Gastrocnemius medialis (tissue), 4 donors: ENCODE measurements at regions not wholly inside any gene's neighbourhood (a gene's known extent, or its start where the extent isn't known, plus 50 kb on each side); places are given as distances from the start of the nearest gene placed in this dataset.
"Not testable (repeated sequence)": the region's sequence is repeated elsewhere in the genome, so short reads cannot be mapped to it uniquely, and the experiment has no call there.

Experiments
- ATAC-seq, 2 donors: fragments of 150-250 bp; one replicate each; pipeline ENCODE4 v1.9.1; 2016
- DNase-seq, 2 donors: peaks; one replicate each; pipeline ENCODE4 v3.0.0-alpha.2; 2019
- H3K27ac ChIP-seq, 4 donors: fragments of 200-600 bp; sonication (generic); 1 replicate in 1 of 4; 2 replicates in 3 of 4; pipeline ENCODE4 v1.5.1; 2016 to 2018; ENCODE audit warnings: mild to moderate bottlenecking in 2 of 4, moderate library complexity in 1 of 4
- H3K27me3 ChIP-seq, 3 donors: fragments of 200-600 bp; sonication (generic) in 2 of 3; 1 replicate in 1 of 3; 2 replicates in 2 of 3; pipeline versions ENCODE4 v1.5.1 to v1.6.0; 2016 to 2019; ENCODE audit warnings: mild to moderate bottlenecking in 1 of 3, moderate library complexity in 1 of 3
- H3K36me3 ChIP-seq, 2 donors: fragments of 200-600 bp; sonication (generic) in 1 of 2; one replicate each; pipeline ENCODE4 v1.5.1; 2017 to 2018
- H3K4me1 ChIP-seq, 2 donors: fragments of 200-600 bp; sonication (generic) in 1 of 2; one replicate each; pipeline ENCODE4 v1.5.1; 2016 to 2017; ENCODE audit warnings: mild to moderate bottlenecking in 2 of 2
- H3K4me3 ChIP-seq, 4 donors: fragments of 200-600 bp; sonication (generic) in 3 of 4; 1 replicate in 1 of 4; 2 replicates in 3 of 4; pipeline ENCODE4 v1.5.1; 2016 to 2019; ENCODE audit warnings: mild to moderate bottlenecking in 2 of 4
- H3K9me3 ChIP-seq, 3 donors: fragments of 200-600 bp; sonication (generic) in 2 of 3; 1 replicate in 1 of 3; 2 replicates in 2 of 3; pipeline ENCODE4 v1.5.1; 2016 to 2019
- POLR2A ChIP-seq, 2 donors: fragments of 450-650 bp; IDR thresholded peaks; one replicate each; pipeline ENCODE4 v1.6.1; 2017; ENCODE audit warnings: antibody characterized with exemption in 2 of 2, mild to moderate bottlenecking in 2 of 2, moderate library complexity in 2 of 2
- in situ Hi-C, 4 donors: fragments of 200-750 bp; cut with MboI; loops; one replicate each; pipeline versions ENCODE4 v1.15.0 to v1.8.0; 2017; ENCODE audit warnings: low sequenced_read_pairs in 4 of 4
- intact Hi-C: fragments of 100-400 bp; cut with DNase I; formaldehyde crosslinking; loops from one replicate; pipeline ENCODE4 v1.15.1; 2023; ENCODE audit warnings: low total_unique reads
- TF ChIP-seq, protein P1 (sequence below), 5 experiments: fragments of 450-650 bp in 3 of 5; fragments of 200-600 bp in 2 of 5; sonication (generic) in 2 of 5; IDR thresholded peaks in 4 of 5; conservative IDR thresholded peaks in 1 of 5; 1 replicate in 4 of 5; 2 replicates in 1 of 5; pipeline ENCODE4 v1.5.1; 2016 to 2019; ENCODE audit warnings: antibody characterized with exemption in 5 of 5, mild to moderate bottlenecking in 3 of 5, moderate library complexity in 3 of 5

DNA sequence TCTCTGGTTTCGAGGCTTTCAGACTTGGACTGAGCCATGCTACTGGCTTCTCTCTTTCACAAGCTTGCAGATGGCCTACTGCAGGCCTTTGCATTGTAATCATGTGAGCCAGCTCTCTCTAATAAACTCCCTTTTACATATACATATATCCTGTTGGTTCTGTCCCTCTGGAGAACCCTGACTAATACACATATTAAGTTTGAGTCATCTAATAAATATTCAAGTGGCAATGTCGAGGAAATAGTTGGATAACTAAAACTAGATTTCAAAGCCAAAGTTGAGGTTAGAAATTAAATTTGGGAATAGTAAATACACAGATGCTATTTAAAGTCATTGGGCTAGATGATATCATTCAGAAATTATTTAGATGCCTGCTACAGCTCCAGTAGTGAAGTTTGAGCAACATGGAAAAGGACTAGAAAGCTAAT is 1343.4 kb downstream of the GRIK2 start:
- DNase-seq (no peak), ATAC-seq (no peak)
- TF ChIP-seq, protein P1, sequence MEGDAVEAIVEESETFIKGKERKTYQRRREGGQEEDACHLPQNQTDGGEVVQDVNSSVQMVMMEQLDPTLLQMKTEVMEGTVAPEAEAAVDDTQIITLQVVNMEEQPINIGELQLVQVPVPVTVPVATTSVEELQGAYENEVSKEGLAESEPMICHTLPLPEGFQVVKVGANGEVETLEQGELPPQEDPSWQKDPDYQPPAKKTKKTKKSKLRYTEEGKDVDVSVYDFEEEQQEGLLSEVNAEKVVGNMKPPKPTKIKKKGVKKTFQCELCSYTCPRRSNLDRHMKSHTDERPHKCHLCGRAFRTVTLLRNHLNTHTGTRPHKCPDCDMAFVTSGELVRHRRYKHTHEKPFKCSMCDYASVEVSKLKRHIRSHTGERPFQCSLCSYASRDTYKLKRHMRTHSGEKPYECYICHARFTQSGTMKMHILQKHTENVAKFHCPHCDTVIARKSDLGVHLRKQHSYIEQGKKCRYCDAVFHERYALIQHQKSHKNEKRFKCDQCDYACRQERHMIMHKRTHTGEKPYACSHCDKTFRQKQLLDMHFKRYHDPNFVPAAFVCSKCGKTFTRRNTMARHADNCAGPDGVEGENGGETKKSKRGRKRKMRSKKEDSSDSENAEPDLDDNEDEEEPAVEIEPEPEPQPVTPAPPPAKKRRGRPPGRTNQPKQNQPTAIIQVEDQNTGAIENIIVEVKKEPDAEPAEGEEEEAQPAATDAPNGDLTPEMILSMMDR (IDR thresholded peaks at IDR 0.05 in 4 of 5, conservative IDR thresholded peaks at IDR 0.05 in 1 of 5), result no peak
- TF ChIP-seq POLR2A (IDR thresholded peaks at IDR 0.05), result no peak
- Histone ChIP-seq H3K4me1 (no peaks in the 10 kb centered on the region), H3K4me3 (no peak overlapping the region), H3K36me3 (no peaks in the 10 kb centered on the region), H3K9me3 (no peaks in the 10 kb centered on the region), H3K27ac (no peak overlapping the region), H3K27me3 (no peaks in the 10 kb centered on the region)
- in situ Hi-C loops (no loop called here), intact Hi-C loops (no loop called here)

DNA sequence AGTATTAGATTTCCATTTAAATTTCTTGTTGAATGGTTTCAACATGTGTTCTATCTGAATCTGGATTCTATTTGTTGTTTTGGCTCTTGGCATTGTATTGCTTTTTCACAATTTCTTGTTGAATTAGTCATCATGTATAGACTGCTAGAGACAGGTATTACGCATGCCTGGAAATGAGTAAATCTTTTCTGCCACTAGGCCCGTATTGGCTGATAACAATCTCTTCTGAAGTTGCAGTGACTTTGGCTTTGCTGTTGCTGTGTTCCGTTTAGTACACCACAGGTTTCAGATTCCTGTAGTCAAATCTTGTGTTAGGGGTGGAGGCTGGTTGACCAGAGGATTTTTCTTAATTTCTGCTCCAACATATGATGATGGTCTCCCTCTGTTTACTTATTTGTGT is 1339.4 kb downstream of the GRIK2 start:
- no peak for DNase-seq
- TF ChIP-seq, protein P1 (IDR thresholded peaks at IDR 0.05 in 4 of 5, conservative IDR thresholded peaks at IDR 0.05 in 1 of 5), result no peak
- no peak for TF ChIP-seq POLR2A (IDR thresholded peaks at IDR 0.05)
- Histone ChIP-seq H3K36me3 (no peaks in the 10 kb centered on the region), H3K4me1 (no peaks in the 10 kb centered on the region), H3K9me3 (no peaks in the 10 kb centered on the region), H3K27ac (no peak overlapping the region), H3K27me3 (no peaks in the 10 kb centered on the region), H3K4me3 (no peak overlapping the region)
- in situ Hi-C loops, result no loop called here
- ATAC-seq, result no peak
- intact Hi-C loops, result no loop called here

DNA sequence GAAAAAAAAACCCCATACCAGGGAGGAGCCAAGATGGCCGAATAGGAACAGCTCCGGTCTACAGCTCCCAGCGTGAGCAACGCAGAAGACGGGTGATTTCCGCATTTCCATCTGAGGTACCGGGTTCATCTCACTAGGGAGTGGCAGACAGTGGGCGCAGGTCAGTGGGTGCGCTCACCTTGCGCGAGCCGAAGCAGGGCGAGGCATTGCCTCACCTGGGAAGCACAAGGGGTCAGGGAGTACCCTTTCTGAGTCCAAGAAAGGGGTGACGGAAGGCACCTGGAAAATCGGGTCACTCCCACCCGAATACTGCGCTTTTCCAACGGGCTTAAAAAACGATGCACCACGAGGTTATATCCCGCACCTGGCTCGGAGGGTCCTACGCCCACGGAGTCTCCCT is 1328.6 kb downstream of the GRIK2 start:
- intact Hi-C loops, result not testable (repeated sequence)

DNA sequence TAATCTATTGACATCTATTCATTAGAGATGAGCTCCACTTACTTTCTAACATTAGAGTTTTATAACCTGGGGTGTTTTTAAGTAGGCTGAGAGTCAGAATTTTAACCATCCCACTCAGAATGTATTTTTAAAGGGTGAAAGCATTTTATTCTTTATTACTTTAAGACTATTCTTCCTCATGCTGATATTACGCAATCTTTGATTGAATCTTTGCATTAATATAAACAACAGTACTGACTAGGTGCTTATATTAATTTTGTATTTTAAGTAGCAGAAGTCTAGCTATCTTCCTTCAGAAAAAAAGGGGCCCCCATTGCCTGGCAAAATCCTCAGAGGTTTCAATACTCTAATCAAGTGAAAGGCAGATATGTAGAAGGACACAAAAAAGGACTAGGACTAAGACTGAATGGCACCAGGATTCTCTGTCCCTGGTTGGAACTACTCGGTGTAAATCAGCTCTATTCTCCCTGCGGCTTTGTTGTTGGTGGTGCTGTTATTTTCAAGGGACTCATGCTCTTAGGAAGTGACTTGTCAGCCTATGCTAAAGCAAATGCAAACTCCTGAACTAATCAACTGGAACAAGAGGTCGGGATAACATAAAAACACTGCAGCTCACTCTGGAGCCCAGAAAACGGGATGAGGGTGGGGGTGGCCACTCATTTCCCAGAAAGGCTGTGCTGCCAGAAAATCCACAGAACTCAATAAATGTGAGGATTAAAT is 1324.4 kb downstream of the GRIK2 start:
- ATAC-seq, result no peak
- no peaks in the 10 kb centered on the region for H3K36me3 ChIP-seq
- in situ Hi-C loops (no loop called here), intact Hi-C loops (no loop called here)
- H3K4me3 ChIP-seq, result no peak overlapping the region
- no peaks in the 10 kb centered on the region for H3K4me1 ChIP-seq
- no peak overlapping the region for H3K27ac ChIP-seq
- H3K27me3 ChIP-seq, result no peaks in the 10 kb centered on the region
- no peaks in the 10 kb centered on the region for H3K9me3 ChIP-seq
- DNase-seq, result no peak
- TF ChIP-seq, protein P1 (IDR thresholded peaks at IDR 0.05 in 4 of 5, conservative IDR thresholded peaks at IDR 0.05 in 1 of 5), result no peak
- TF ChIP-seq POLR2A (IDR thresholded peaks at IDR 0.05), result no peak

More for the DNA sequence above, 1328.6 kb downstream of the GRIK2 start:
- H3K9me3 ChIP-seq, DNase-seq, H3K27me3 ChIP-seq, ATAC-seq, H3K4me3 ChIP-seq, H3K36me3 ChIP-seq, in situ Hi-C loops, H3K27ac ChIP-seq, H3K4me1 ChIP-seq: not testable (repeated sequence)

DNA sequence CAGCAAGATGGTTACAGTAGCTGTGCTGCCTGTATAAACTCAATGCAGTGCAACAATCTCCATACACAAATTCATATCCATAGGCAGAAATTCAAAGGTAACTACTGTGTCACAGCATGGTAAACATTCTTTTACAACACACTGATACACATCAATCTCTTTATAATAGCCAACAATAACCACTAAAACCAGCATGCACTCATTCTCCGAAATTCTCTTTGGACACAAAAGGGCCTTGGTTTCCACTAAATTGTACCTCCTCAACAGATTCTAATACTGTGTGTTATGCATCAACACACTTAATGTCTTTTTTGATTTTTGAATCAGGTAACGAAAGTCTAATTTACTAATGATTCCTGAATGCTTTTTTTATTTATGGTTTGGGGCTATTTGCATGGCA is 1323.7 kb downstream of the GRIK2 start:
- no peak for ATAC-seq
- no peaks in the 10 kb centered on the region for H3K27me3 ChIP-seq
- H3K36me3 ChIP-seq, result no peaks in the 10 kb centered on the region
- TF ChIP-seq, protein P1 (IDR thresholded peaks at IDR 0.05 in 4 of 5, conservative IDR thresholded peaks at IDR 0.05 in 1 of 5), result no peak
- TF ChIP-seq POLR2A (IDR thresholded peaks at IDR 0.05), result no peak
- intact Hi-C loops (no loop called here), in situ Hi-C loops (no loop called here)
- no peak overlapping the region for H3K27ac ChIP-seq
- H3K4me1 ChIP-seq, result no peaks in the 10 kb centered on the region
- H3K4me3 ChIP-seq, result no peak overlapping the region
- DNase-seq, result no peak
- no peaks in the 10 kb centered on the region for H3K9me3 ChIP-seq
